Astrocyte (in vitro differentiated cells and primary cell): ENCODE measurements at regions not wholly inside any gene's neighbourhood (a gene's known extent, or its start where the extent isn't known, plus 50 kb on each side); places are given as distances from the start of the nearest gene placed in this dataset. TPM values are rescaled to one million over a fixed set of nuclear protein-coding genes. Genes with fewer than 3 reads are reported as not detected.

Experiments used
- DNase-seq: peaks from one replicate; pipeline ENCODE4 v3.0.0-alpha.2; 2010; ENCODE audit warnings: low read depth
- FAIRE-seq: peaks from 2 replicates; lab custom pipeline; 2011; peaks lifted over from hg19 to GRCh38; lab: Jason Lieb, UNC
- H2AFZ ChIP-seq: 2 replicates; pipeline ENCODE4 v1.6.0; 2012; ENCODE audit warnings: low read depth, low read length, inconsistent platforms
- H3K27ac ChIP-seq: 2 replicates; pipeline ENCODE4 v1.5.1; 2011; ENCODE audit warnings: low read depth, low read length, inconsistent platforms
- H3K27me3 ChIP-seq: 2 replicates; pipeline ENCODE4 v1.6.0; 2011; ENCODE audit warnings: low read length, inconsistent platforms; ENCODE audit not compliant: insufficient read depth
- H3K36me3 ChIP-seq: 2 replicates; pipeline ENCODE4 v1.5.1; 2011; ENCODE audit warnings: low read length, inconsistent platforms; ENCODE audit not compliant: insufficient read depth
- H3K4me1 ChIP-seq: 2 replicates; pipeline ENCODE4 v1.5.1; 2011; ENCODE audit warnings: low read length, inconsistent platforms; ENCODE audit not compliant: insufficient read depth
- H3K4me2 ChIP-seq: 2 replicates; pipeline ENCODE4 v1.6.0; 2012; ENCODE audit warnings: low read length, inconsistent platforms
- H3K4me3 ChIP-seq: 2 replicates; pipeline ENCODE4 v1.5.1; 2011; ENCODE audit warnings: low read depth, mild to moderate bottlenecking, low read length, inconsistent platforms; ENCODE audit not compliant: insufficient read depth
- H3K79me2 ChIP-seq: 2 replicates; pipeline ENCODE4 v1.6.0; 2012; ENCODE audit warnings: mild to moderate bottlenecking, low read length, inconsistent platforms; ENCODE audit not compliant: insufficient read depth
- H3K9ac ChIP-seq: 2 replicates; pipeline ENCODE4 v1.6.0; 2012; ENCODE audit warnings: mild to moderate bottlenecking, low read length, inconsistent platforms
- H3K9me3 ChIP-seq: 2 replicates; pipeline ENCODE4 v1.5.1; 2012; ENCODE audit warnings: low read depth, mild to moderate bottlenecking, low read length, inconsistent platforms; ENCODE audit not compliant: insufficient read depth
- H4K20me1 ChIP-seq: 2 replicates; pipeline ENCODE4 v1.6.0; 2012; ENCODE audit warnings: low read length, inconsistent platforms; ENCODE audit not compliant: insufficient read depth
- H3K27ac Mint-ChIP-seq: one replicate; pipeline ENCODE4 v1.8.0; 2021; ENCODE audit warnings: mild to moderate bottlenecking, mixed read lengths; ENCODE audit not compliant: unreplicated experiment
- H3K27me3 Mint-ChIP-seq: one replicate; pipeline ENCODE4 v1.8.0; 2021; ENCODE audit warnings: low read depth, mixed read lengths; ENCODE audit not compliant: unreplicated experiment
- H3K36me3 Mint-ChIP-seq: one replicate; pipeline ENCODE4 v1.8.0; 2021; ENCODE audit warnings: low read depth, mixed read lengths; ENCODE audit not compliant: unreplicated experiment
- H3K4me1 Mint-ChIP-seq: one replicate; pipeline ENCODE4 v1.8.0; 2021; ENCODE audit warnings: low read depth, mixed read lengths; ENCODE audit not compliant: unreplicated experiment
- H3K4me3 Mint-ChIP-seq: one replicate; pipeline ENCODE4 v1.8.0; 2021; ENCODE audit warnings: mild to moderate bottlenecking, moderate library complexity, mixed read lengths; ENCODE audit not compliant: unreplicated experiment
- H3K9me3 Mint-ChIP-seq: one replicate; pipeline ENCODE4 v1.8.0; 2021; ENCODE audit warnings: mild to moderate bottlenecking, mixed read lengths; ENCODE audit not compliant: unreplicated experiment
- CTCF ChIP-seq: IDR thresholded peaks from 2 replicates; pipeline ENCODE4 v1.5.1; 2011; ENCODE audit warnings: low read depth, mild to moderate bottlenecking, inconsistent platforms, low read length, moderate library complexity; ENCODE audit not compliant: insufficient read depth
- EZH2 ChIP-seq: IDR thresholded peaks from 2 replicates; pipeline ENCODE4 v1.6.1; 2012; ENCODE audit warnings: mild to moderate bottlenecking, low read length, inconsistent platforms; ENCODE audit not compliant: insufficient read depth
- microRNA-seq: library from miRNA; unstranded; fragments of <30 nt; microRNA quantifications from one replicate; pipeline ENCODE4 v1.2.0, GENCODE V29; 2020

- no peaks in the 10 kb centered on the region for H3K9me3 ChIP-seq
- H3K4me3 ChIP-seq: no peak overlapping the region
- FAIRE-seq: no peak
- Mint-ChIP-seq H3K4me1 (no peaks in the 10 kb centered on the region), H3K4me3 (no peak overlapping the region), H3K9me3 (no peaks in the 10 kb centered on the region), H3K27me3 (no peaks in the 10 kb centered on the region), H3K36me3 (no peaks in the 10 kb centered on the region), H3K27ac (no peak overlapping the region)
- no peak for DNase-seq
- H3K27me3 ChIP-seq: no peaks in the 10 kb centered on the region
- H4K20me1 ChIP-seq: no peaks in the 10 kb centered on the region
- TF ChIP-seq EZH2 (no peak), CTCF (no peak)
- no peak overlapping the region for H3K27ac ChIP-seq
- no peak overlapping the region for H3K4me2 ChIP-seq
- no peak overlapping the region for H2AFZ ChIP-seq
- H3K4me1 ChIP-seq: no peaks in the 10 kb centered on the region
- no peaks in the 10 kb centered on the region for H3K79me2 ChIP-seq
- H3K36me3 ChIP-seq: no peaks in the 10 kb centered on the region
- H3K9ac ChIP-seq: no peak overlapping the region
These were observed 50.4 kb upstream of the ALCAM start for GRCh38 chr3:105316331-105316730.

Small RNA genes lying in the stretch of these regions (microRNA-seq; reads per million reads assigned to microRNA genes)
- gene MIR548AB: not detected
